ENCODE measurements at regions not wholly inside any gene's neighbourhood (a gene's known extent, or its start where the extent isn't known, plus 50 kb on each side); places are given as distances from the start of the nearest gene placed in this dataset.
"Not testable (repeated sequence)": the region's sequence is repeated elsewhere in the genome, so short reads cannot be mapped to it uniquely, and the experiment has no call there.

GRCh38 chr2:144114760-144115159 is 405.2 kb downstream of the ZEB2 start:
- DNase-seq = no peak

GRCh38 chr2:144111437-144111836 is 408.5 kb downstream of the ZEB2 start:
- no peak for DNase-seq

GRCh38 chr2:144106104-144106503 is 413.8 kb downstream of the ZEB2 start:
- not testable (repeated sequence) for DNase-seq

GRCh38 chr2:144102386-144102785 is 417.5 kb downstream of the ZEB2 start:
- DNase-seq = no peak

GRCh38 chr2:144099780-144100377 is 420.0 kb downstream of the ZEB2 start:
- DNase-seq = peak; percentile 52

GRCh38 chr2:144099340-144099739 is 420.6 kb downstream of the ZEB2 start:
- no peak for DNase-seq

- no peak for DNase-seq
Observed at GRCh38 chr2:144097440-144098225, 422.3 kb downstream of the ZEB2 start.

GRCh38 chr2:144096531-144096930 is 423.4 kb downstream of the ZEB2 start:
- DNase-seq = no peak

- DNase-seq = no peak
Observed at GRCh38 chr2:144094408-144095151, 425.3 kb downstream of the ZEB2 start.

GRCh38 chr2:144091622-144092021 is 428.3 kb downstream of the ZEB2 start:
- no peak for DNase-seq

- DNase-seq = no peak
Observed at GRCh38 chr2:144088863-144089262, 431.1 kb downstream of the ZEB2 start.

- DNase-seq = no peak
Observed at GRCh38 chr2:144086965-144087364, 433.0 kb downstream of the ZEB2 start.

- DNase-seq = no peak
Observed at GRCh38 chr2:144085016-144085415, 434.9 kb downstream of the ZEB2 start.

GRCh38 chr2:144084114-144084661 is 435.7 kb downstream of the ZEB2 start:
- no peak for DNase-seq

GRCh38 chr2:144083211-144083610 is 436.7 kb downstream of the ZEB2 start:
- DNase-seq = no peak

- no peak for DNase-seq
Observed at GRCh38 chr2:144082777-144083176, 437.1 kb downstream of the ZEB2 start.

- no peak for DNase-seq
Observed at GRCh38 chr2:144082327-144082726, 437.6 kb downstream of the ZEB2 start.

- DNase-seq = no peak
Observed at GRCh38 chr2:144081272-144081671, 438.6 kb downstream of the ZEB2 start.

- DNase-seq = no peak
Observed at GRCh38 chr2:144079803-144080202, 440.1 kb downstream of the ZEB2 start.

- no peak for DNase-seq
Observed at GRCh38 chr2:144078802-144079724, 440.9 kb downstream of the ZEB2 start.

- no peak for DNase-seq
Observed at GRCh38 chr2:144078106-144078505, 441.8 kb downstream of the ZEB2 start.

- DNase-seq = no peak
Observed at GRCh38 chr2:144074450-144074849, 445.5 kb downstream of the ZEB2 start.

- DNase-seq = no peak
Observed at GRCh38 chr2:144071461-144071860, 448.5 kb downstream of the ZEB2 start.

Data from NCI-H526 treated with DMSO at 0.1 percent for 48 hours (cell line).